Lower leg skin (tissue), 4 donors: ENCODE measurements at regions not wholly inside any gene's neighbourhood (a gene's known extent, or its start where the extent isn't known, plus 50 kb on each side); places are given as distances from the start of the nearest gene placed in this dataset.
"Not testable (repeated sequence)": the region's sequence is repeated elsewhere in the genome, so short reads cannot be mapped to it uniquely, and the experiment has no call there.

Source experiments
- DNase-seq, 2 donors: peaks; one replicate each; pipeline ENCODE4 v3.0.0-alpha.2; 2019; ENCODE audit warnings: low spot score in 2 of 2
- H3K4me3 ChIP-seq: fragments of 200-600 bp; sonication (generic); 2 replicates; pipeline ENCODE4 v1.5.1; 2017; ENCODE audit warnings: mild to moderate bottlenecking, low read depth; ENCODE audit not compliant: poor library complexity, severe bottlenecking
- CTCF ChIP-seq, 3 donors: fragments of 450-650 bp; IDR thresholded peaks; one replicate each; pipeline ENCODE4 v1.5.1; 2016; ENCODE audit warnings: antibody characterized with exemption in 3 of 3, mild to moderate bottlenecking in 3 of 3, moderate library complexity in 2 of 3
- POLR2A ChIP-seq, 2 donors: fragments of 450-650 bp; IDR thresholded peaks; one replicate each; pipeline ENCODE4 v1.6.1; 2016 to 2017; ENCODE audit warnings: antibody characterized with exemption in 2 of 2, mild to moderate bottlenecking in 1 of 2, moderate library complexity in 1 of 2
- WGBS, 2 donors: methylation state at CpG; one replicate each; pipeline ENCODE4 v1.1.5; 2018; 5-methylcytosine and 5-hydroxymethylcytosine counted together
- intact Hi-C: fragments of 100-400 bp; cut with DNase I; formaldehyde crosslinking; loops from one replicate; pipeline ENCODE4 v1.15.0; 2023; ENCODE audit warnings: low total_unique reads

DNA sequence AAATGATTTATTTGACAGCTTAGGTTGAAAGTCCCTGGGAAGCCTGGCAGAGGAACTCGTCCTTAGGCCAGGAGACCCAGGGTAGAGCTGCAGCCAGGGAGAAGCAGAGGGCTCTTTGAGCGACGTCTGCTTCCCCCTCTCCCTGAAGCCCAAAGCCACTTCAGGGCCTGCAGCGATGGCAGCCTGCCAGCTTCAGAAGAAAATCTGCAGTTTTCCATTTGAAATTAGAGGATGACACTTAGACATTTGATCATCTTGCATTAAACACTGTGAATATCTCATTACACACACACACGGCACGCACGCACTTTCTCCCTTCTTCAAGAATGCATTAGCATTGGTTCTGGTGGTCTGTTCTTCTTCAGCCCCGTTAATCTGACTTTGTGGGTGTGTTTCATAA, 96.5 kb downstream of the PLEKHG1 start:
- intact Hi-C loops, result no loop called here
- no peak for TF ChIP-seq CTCF (IDR thresholded peaks at IDR 0.05)
- DNase-seq, result no peak
- no peak overlapping the region for H3K4me3 ChIP-seq
- 62 to 72% methylated on average over 8 of the region's 8 CpGs for WGBS, 2 donors

DNA sequence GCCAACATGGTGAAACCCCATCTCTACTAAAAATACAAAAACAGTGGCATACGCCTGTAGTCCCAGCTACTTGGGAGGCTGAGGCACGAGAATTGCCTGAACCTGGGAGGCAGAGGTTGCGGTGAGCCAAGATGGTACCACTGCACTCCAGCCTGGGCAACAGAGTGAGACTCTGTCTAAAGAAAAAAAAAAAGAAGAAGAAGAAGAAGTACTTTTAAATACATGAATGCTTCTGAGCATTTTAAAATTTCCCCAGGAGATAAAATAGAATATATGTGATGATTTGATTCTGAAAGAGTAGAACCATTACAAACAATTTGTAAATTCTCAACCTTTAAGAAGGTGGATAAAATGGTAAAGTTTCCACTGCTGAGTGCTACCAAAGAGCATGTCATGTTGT, 97.2 kb downstream of the PLEKHG1 start:
- H3K4me3 ChIP-seq, intact Hi-C loops, DNase-seq: not testable (repeated sequence)
- WGBS, 2 donors, result 98 to 100% methylated on average over 3 of the region's 3 CpGs

DNA sequence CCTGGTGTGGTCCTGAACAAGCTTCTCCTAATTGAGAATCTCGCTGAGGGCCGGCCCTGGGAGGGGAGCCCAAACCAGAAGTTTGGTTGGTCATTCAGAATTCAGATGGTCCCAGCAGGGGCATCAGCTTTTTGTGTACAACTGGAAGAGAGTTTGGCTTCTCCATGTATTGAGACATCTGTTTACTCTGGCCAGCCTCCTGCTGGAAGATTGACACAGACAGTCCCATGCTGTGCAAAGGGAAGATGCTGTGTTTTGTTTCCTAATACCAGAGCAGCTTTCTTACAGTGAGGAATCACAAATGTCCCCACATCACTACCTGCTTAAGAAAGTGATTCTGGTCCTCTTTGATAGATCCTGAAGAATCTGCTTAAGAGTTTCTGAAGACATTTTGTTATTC, 97.8 kb downstream of the PLEKHG1 start:
- no peak for TF ChIP-seq CTCF (IDR thresholded peaks at IDR 0.05)
- no peak for TF ChIP-seq POLR2A (IDR thresholded peaks at IDR 0.05)
- H3K4me3 ChIP-seq, result no peak overlapping the region
- intact Hi-C loops, result no loop called here

DNA sequence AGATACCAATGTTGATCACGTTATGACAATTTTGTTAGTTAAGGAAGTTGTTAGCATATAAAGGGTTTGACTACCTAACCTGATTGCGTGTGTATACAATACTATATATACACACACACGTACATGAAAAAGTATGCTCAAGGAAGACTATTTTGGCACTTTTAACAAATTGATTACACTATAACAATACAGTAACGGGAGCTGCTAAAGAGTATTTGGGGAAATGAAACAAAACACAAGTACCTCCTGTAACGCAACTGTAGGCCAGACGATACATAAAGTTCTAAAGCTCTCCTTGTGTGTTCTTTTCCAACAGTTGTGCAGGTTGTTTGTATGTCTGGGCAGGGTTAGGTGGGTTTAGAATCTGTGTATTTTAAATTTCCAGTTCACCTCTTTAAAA, 98.7 kb downstream of the PLEKHG1 start:
- intact Hi-C loops, result no loop called here
- no peak for TF ChIP-seq POLR2A (IDR thresholded peaks at IDR 0.05)
- no peak overlapping the region for H3K4me3 ChIP-seq
- 72 to 88% methylated on average over 6 of the region's 6 CpGs for WGBS, 2 donors
- no peak for DNase-seq

More for the DNA sequence above, 97.8 kb downstream of the PLEKHG1 start:
- DNase-seq, result peak in 1 of 2 donors; percentile 87
- 68 to 69% methylated on average over 2 of the region's 2 CpGs for WGBS, 2 donors

- WGBS, 2 donors, result 63 to 78% methylated on average over 6 of the region's 6 CpGs
- DNase-seq, result peak in 1 of 2 donors; percentile 63
- no peak for TF ChIP-seq CTCF (IDR thresholded peaks at IDR 0.05)
- no peak for TF ChIP-seq POLR2A (IDR thresholded peaks at IDR 0.05)
- no peak overlapping the region for H3K4me3 ChIP-seq
- intact Hi-C loops, result no loop called here
These were observed 103.0 kb downstream of the PLEKHG1 start for GRCh38 chr6:150702675-150703074.

DNA sequence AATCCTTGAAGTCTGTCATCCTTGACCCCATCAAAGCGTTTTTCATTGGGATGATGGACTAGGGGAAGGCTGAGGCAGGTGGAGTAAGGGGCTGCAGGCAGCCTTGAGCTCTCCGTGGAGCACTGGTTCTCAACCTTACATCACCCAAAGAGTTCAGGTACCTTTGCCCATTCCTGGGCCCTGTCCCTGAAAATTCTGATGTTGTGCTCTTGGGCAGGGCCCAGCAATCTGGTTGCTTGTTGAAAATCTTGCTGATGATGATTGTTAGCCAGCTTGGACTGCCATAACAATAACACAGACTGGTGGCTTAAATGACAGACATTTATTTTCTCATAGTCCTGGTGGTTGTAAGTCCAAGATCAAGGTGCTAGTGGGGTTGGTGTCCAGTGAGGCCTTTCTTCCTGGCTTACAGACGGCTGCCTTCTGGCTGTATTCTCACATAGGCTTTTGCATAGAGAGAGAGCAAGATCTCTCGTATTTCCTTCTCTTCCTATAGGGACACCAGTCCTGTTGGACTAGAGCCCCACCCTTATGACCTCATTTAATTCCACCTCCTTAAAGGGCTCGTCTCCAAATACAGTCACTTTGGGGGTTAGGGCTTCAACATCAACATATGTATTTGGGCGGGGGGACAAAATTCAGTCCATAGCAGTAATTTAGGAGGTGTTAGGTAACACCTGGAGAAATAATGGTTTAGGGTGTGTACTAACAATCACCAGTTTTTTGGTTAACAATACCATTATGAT, 104.9 kb downstream of the PLEKHG1 start:
- H3K4me3 ChIP-seq, result no peak overlapping the region
- no peak for DNase-seq
- TF ChIP-seq CTCF (IDR thresholded peaks at IDR 0.05) (no peak), POLR2A (IDR thresholded peaks at IDR 0.05) (no peak)
- 75 to 89% methylated on average over 6 of the region's 6 CpGs for WGBS, 2 donors
- intact Hi-C loops, result no loop called here

DNA sequence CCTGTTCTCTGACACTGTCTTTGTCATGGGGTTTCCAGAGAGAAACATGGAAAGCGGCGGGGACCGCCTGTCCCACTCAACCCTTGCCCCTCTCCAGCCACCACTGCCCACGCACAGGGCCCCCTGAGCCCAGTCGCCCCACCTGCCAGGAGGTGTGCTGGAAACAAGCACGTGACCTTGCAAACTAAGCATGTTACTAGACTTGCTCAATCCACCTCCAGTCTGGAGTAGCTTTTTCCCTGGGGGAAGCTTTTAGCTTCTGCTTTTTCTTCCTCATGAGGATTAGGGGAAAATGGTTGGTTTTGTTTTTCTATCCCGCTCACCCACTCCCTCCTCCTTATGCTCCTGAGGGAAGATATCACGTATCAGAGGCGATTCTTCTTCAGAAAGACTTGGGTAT, 105.7 kb downstream of the PLEKHG1 start:
- intact Hi-C loops, result no loop called here
- no peak for TF ChIP-seq CTCF (IDR thresholded peaks at IDR 0.05)
- no peak for TF ChIP-seq POLR2A (IDR thresholded peaks at IDR 0.05)
- no peak overlapping the region for H3K4me3 ChIP-seq
- no peak for DNase-seq
- WGBS, 2 donors, result 81% methylated on average over 9 of the region's 9 CpGs
